ENCODE measurements at regions not wholly inside any gene's neighbourhood (a gene's known extent, or its start where the extent isn't known, plus 50 kb on each side); places are given as distances from the start of the nearest gene placed in this dataset.

DNA sequence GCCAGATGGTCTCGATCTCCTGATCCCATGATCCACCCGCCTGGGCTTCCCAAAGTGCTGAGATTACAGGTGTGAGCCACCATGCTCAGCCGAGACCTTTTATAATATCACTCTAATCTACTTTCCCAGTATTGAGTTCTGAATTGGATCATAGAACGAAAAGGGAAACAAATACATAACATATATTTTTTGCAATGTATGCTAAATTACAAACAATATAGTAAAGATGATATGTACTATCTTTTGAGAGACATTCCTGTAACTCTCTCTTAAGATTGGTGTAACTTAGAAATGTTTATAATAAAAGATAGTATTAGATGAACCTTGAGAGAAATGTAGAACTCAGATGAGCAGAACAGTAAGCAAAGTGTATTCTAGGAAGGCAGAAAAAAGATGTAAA, 129.2 kb upstream of the TENT5A start:
- no peak for TF ChIP-seq EGR1 (IDR thresholded peaks at IDR 0.05; ENCODE audit: low read depth in 2 of 2)
- TF ChIP-seq GABPA (IDR thresholded peaks at IDR 0.05 in 1 of 2, conservative IDR thresholded peaks at IDR 0.05 in 1 of 2) = no peak
- no peak for TF ChIP-seq HNF4A (conservative IDR thresholded peaks at IDR 0.05)
- TF ChIP-seq, protein P1, sequence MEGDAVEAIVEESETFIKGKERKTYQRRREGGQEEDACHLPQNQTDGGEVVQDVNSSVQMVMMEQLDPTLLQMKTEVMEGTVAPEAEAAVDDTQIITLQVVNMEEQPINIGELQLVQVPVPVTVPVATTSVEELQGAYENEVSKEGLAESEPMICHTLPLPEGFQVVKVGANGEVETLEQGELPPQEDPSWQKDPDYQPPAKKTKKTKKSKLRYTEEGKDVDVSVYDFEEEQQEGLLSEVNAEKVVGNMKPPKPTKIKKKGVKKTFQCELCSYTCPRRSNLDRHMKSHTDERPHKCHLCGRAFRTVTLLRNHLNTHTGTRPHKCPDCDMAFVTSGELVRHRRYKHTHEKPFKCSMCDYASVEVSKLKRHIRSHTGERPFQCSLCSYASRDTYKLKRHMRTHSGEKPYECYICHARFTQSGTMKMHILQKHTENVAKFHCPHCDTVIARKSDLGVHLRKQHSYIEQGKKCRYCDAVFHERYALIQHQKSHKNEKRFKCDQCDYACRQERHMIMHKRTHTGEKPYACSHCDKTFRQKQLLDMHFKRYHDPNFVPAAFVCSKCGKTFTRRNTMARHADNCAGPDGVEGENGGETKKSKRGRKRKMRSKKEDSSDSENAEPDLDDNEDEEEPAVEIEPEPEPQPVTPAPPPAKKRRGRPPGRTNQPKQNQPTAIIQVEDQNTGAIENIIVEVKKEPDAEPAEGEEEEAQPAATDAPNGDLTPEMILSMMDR (IDR thresholded peaks at IDR 0.05; ENCODE audit: low read depth, low read length, missing input control) = no peak
- TF ChIP-seq, protein P2, sequence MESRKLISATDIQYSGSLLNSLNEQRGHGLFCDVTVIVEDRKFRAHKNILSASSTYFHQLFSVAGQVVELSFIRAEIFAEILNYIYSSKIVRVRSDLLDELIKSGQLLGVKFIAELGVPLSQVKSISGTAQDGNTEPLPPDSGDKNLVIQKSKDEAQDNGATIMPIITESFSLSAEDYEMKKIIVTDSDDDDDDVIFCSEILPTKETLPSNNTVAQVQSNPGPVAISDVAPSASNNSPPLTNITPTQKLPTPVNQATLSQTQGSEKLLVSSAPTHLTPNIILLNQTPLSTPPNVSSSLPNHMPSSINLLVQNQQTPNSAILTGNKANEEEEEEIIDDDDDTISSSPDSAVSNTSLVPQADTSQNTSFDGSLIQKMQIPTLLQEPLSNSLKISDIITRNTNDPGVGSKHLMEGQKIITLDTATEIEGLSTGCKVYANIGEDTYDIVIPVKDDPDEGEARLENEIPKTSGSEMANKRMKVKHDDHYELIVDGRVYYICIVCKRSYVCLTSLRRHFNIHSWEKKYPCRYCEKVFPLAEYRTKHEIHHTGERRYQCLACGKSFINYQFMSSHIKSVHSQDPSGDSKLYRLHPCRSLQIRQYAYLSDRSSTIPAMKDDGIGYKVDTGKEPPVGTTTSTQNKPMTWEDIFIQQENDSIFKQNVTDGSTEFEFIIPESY (IDR thresholded peaks at IDR 0.05) = no peak
- TF ChIP-seq YY1 (IDR thresholded peaks at IDR 0.05) = no peak
- TF ChIP-seq MAX (IDR thresholded peaks at IDR 0.05) = no peak
- TF ChIP-seq JUND (IDR thresholded peaks at IDR 0.05) = no peak
- no peak for TF ChIP-seq RXRA (IDR thresholded peaks at IDR 0.05)
- no peak for TF ChIP-seq TAF1 (conservative IDR thresholded peaks at IDR 0.05)

All from liver (tissue), 3 donors.